M059J (cell line): ENCODE measurements at regions not wholly inside any gene's neighbourhood (a gene's known extent, or its start where the extent isn't known, plus 50 kb on each side); places are given as distances from the start of the nearest gene placed in this dataset.

Experiments
- DNase-seq: peaks from one replicate; pipeline ENCODE4 v3.0.0-alpha.2; 2012; ENCODE audit warnings: low read depth

GRCh38 chr2:189267925-189268579, 88.5 kb upstream of the COL5A2 start:
- peak; percentile 60 for DNase-seq

GRCh38 chr2:189268763-189269162, 89.2 kb upstream of the COL5A2 start:
- no peak for DNase-seq

- DNase-seq = no peak
These were observed 94.2 kb upstream of the COL5A2 start for GRCh38 chr2:189273734-189274133.

GRCh38 chr2:189274361-189274760, 94.8 kb upstream of the COL5A2 start:
- no peak for DNase-seq

GRCh38 chr2:189276277-189276676, 96.7 kb upstream of the COL5A2 start:
- DNase-seq = peak; percentile 38

GRCh38 chr2:189281201-189281600, 101.6 kb upstream of the COL5A2 start:
- DNase-seq = peak; percentile 42

GRCh38 chr2:189285349-189285748, 105.8 kb upstream of the COL5A2 start:
- DNase-seq = peak; percentile 35

GRCh38 chr2:189285962-189286645, 106.5 kb upstream of the COL5A2 start:
- peak; percentile 91 for DNase-seq

- DNase-seq = no peak
These were observed 107.8 kb upstream of the COL5A2 start for GRCh38 chr2:189287363-189287762.

GRCh38 chr2:189287982-189288521, 108.5 kb upstream of the COL5A2 start:
- peak; percentile 81 for DNase-seq

GRCh38 chr2:189291460-189291859, 111.9 kb upstream of the COL5A2 start:
- DNase-seq = no peak

- peak; percentile 10 for DNase-seq
These were observed 113.6 kb upstream of the COL5A2 start for GRCh38 chr2:189293164-189293563.

GRCh38 chr2:189297446-189297845, 117.9 kb upstream of the COL5A2 start:
- DNase-seq = peak; percentile 78

- DNase-seq = peak; percentile 63
These were observed 118.5 kb upstream of the COL5A2 start for GRCh38 chr2:189298038-189298437.

GRCh38 chr2:189298481-189298880, 118.9 kb upstream of the COL5A2 start:
- peak; percentile 38 for DNase-seq

GRCh38 chr2:189299974-189300373, 120.4 kb upstream of the COL5A2 start:
- no peak for DNase-seq

GRCh38 chr2:189300916-189301315, 121.4 kb upstream of the COL5A2 start:
- no peak for DNase-seq

GRCh38 chr2:189302274-189302948, 122.8 kb upstream of the COL5A2 start:
- DNase-seq = peak; percentile 32

GRCh38 chr2:189304360-189304759, 124.8 kb upstream of the COL5A2 start:
- DNase-seq = no peak

GRCh38 chr2:189305291-189305943, 125.9 kb upstream of the COL5A2 start:
- peak; percentile 58 for DNase-seq

GRCh38 chr2:189306525-189306924, 127.0 kb upstream of the COL5A2 start:
- DNase-seq = no peak
